Stimulated activated CD4-positive, alpha-beta T cell treated with anti-CD3 and anti-CD28 coated beads, Interleukin-1b, Interleukin-23, amount 100 ng/mL, for 1 hour (primary cell): ENCODE measurements at regions not wholly inside any gene's neighbourhood (a gene's known extent, or its start where the extent isn't known, plus 50 kb on each side); places are given as distances from the start of the nearest gene placed in this dataset.

Experiments used
- DNase-seq, 2 donors: peaks; one replicate each; pipeline ENCODE4 v3.0.0-alpha.2; 2020; ENCODE audit warnings: low read depth in 2 of 2

DNA sequence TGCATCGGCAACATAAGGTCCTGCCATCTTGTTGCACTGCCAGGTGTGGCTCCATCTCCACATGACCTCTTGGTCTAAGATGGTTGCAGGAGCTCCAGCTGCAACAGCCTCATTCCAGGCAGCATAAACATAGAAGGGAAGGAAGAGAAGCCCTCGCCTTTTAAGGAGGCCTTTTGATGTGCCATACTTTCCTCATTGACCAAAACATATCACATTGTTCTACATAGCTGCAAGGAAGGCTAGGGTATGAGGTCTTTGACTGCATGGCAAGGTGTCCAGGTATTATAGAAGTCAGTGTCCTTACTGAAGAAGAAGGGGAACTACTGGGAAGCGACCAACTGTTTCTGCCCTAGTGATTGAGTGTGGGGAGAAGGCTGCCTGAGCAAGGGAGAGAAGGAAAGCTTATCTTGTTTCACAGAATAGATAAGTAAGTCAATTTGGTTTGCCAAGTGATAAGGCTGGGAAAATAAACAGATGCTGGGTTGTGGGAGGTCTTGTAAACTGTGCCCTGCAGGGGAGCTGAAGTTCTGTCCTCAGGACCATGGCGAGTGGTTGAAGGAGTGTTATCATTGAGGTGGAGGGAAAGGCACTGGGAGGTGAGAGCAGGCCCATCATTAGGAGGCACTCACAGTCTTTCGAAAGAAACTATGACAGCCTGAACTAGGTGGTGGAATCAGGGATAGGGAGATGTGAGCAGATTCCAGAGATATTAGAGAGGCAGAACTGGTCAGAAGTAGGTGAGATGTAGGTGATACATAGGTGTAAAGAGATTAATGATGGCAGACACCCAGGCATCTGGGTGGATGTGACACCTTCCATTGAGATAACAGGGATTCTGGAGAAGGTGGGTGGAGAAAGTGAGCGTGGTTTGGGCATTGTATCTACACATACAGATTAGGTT is 93.8 kb upstream of the IGF1R start:
- DNase-seq, result no peak

DNA sequence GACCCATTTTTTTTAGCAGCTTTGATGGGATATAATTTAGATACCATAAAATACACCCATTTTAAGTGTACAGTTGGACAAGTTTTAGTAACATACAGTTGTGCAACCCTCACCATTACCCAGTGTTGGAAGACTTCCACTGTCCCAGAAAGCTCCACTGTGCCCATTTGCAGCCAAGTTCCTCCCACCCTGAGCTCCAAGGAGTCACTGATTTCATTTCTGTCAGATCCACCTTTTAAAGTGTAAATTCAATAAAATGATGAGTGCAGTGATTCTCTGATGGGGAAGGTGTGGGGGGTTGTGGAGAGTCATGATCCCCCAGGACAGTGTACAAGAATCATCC is 93.2 kb upstream of the IGF1R start:
- DNase-seq, result no peak

DNA sequence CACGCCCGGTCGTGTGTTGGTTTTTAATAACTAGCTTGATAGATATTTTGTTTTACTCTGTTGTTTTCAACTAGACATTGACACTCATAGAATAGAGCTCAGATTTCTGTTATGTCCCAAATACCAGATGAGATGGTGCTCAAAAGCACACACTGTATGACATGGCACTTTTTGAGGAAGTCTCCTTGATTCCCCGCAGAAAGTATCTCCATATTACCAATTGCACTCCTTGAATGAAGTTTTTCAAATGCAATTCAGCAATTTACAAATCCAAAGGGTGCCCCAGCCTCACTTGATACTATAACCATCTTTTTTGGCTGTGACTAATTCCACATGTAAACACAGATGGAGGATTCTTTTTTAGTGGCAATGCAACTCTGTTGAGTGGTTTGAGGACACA is 92.0 kb upstream of the IGF1R start:
- DNase-seq, result no peak

DNA sequence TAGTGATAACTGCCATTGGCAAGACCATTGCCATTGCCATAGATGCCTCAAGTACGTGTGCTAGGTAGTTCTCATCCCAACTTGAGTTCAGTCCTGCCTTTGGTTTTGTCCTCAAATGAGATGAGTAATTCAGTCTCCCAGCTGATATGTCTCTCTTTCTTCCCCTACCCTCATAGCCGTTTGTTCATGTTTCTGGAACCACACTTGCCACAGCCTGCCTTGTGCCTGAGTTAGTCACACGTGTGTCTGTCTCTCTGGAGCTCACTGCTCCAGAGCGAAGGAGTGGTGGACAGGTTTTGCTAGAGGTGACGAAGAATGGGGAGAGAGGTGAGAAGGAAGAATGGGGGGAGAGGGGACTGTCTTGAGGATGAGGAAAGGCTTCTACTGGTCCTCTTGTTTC is 88.0 kb upstream of the IGF1R start:
- no peak for DNase-seq

DNA sequence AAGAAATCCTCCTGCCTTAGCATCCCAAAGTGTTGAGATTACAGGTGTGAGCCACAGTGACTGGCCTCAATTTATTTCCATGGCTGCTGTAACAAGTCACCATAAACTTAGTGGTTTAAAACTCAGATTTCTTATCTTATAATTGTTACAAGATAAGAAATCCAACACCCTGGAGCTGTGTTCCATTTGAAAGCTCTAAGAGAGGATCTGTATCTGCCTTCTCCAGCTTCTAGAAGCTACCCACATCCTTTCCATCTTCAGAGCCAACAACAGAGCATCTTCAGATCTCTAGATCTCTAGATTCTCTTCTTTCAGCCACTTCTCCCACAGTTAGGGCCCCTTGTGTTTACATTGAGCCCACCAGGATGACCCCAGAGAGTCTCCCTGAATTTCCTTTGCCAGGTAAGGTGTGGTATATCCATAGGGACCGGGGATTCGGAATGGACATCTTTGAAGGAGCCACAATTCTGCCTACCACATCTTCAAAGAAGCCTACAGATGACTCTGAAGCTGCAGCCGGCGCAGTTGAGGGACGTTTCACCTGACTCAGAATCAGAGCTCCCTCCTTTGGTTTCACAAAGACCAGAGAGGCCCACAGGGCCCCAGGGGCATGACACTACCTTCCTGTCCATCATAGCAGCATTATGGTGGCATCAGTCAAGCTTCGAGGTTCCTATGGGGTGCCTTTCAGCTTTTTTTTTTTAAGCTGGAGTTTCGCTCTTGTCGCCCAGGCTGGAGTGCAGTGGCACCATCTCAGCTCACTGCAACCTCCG is 87.0 kb upstream of the IGF1R start:
- DNase-seq, result no peak

DNA sequence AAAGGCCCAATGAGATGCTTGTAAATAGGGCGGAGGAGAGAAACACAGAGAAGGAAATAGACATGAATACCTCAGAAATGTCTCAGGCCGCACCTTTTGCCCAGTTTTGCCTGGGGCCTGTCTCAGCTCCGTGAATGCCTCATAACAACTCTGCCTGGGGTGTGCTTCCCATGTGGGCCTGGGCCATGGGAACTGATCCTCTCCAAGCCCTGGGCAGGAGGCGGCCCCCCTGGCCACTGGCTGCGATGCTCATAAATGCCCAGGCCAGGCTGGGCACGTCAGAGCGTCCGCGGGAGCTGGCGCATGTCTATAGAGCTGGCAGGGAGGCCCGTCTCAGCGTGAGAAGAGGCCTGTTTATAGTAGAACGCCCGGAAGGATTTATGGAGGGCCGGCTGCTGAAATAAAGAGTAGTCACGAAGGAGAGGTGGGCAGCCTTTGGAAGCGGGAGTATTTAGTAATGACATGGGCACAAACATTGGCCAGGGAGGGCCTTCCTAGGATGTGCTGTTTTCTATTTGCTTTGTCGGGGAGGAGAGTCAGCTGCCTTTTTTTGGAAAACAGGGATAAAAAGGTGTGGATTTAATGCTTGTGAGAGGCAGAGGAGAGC is 85.9 kb upstream of the IGF1R start:
- no peak for DNase-seq

DNA sequence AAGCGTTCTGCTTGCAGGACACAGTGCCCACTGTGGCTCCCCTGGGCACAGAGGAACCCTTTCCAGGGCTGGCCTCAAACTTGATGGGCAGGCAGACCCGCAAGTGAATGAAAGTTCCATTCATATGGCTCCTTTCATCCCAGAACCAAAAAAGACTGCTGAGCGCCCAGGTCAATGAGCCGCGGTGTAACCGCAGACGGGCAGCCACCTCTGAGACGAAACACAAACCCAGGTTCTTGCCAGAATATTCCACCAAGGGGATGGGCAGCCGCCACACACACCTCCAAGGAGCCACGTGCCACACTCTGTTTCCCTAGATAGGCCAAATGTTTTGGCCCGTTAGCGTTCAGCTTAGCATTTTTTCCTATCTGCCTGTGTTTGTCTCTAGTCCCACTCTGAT is 82.8 kb upstream of the IGF1R start:
- DNase-seq, result no peak

DNA sequence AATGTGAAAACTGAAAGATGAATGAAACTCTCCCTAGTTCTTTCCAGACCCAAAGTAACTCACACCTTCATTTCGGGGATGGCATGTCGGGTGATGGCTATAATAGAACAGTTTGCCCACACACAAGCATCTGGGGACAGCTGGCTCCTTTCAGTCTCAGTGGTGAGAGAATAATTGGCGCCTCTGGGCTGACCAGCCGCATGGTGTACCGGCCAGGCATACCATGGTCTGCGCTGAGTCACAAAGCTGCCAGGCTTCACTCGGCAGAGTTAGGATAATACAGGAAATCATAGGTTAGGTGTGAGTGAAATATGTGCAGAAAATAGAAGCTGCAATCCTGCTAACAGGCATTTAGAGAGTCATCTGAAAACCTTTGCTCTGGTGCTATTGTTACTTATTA is 80.4 kb upstream of the IGF1R start:
- no peak for DNase-seq

DNA sequence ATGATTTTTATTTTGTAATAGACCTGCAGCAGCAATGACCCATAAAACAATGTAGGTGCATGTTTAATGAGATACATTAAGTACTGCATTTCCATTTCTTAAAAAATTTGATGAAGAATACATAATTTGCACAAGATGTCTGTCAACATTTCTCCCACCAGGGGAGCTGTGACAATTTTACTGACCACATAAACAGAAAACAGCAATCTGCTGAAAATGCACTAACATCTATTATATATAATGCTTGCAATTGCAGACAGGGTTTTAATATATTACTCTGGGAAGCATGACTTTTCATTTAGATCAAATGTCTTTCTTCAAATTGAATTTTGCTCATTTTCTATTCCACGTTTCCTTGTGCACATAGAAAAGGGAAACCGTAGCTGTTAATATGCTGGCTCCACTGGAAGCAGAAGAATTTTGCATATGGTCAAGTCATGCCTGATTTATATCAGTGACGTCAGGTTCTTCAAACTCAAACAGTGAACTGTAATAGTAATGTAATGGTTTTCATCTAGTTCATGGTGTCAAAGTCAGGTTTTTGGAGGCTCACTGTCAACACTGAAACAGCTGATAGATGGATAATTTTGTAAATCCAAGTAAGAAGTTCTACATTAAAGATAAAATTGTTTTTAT is 79.8 kb upstream of the IGF1R start:
- DNase-seq, result no peak

DNA sequence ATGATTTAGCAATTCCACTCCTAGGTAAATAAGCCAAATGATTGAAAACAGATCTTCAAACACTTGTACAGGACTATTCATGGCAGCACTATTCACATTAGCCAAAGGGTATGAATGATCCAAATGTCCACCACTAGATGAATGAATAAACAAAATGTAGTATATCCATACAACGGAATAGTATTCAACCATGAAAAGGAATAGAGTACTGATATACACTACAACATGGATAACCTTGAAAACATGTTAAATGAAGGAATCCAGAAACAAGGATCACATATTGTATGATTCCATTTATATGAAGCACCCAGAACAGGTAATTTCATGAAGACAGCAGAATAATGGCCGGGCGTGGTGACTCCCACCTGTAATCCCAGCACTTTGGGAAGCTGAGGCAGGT is 78.2 kb upstream of the IGF1R start:
- DNase-seq, result no peak

DNA sequence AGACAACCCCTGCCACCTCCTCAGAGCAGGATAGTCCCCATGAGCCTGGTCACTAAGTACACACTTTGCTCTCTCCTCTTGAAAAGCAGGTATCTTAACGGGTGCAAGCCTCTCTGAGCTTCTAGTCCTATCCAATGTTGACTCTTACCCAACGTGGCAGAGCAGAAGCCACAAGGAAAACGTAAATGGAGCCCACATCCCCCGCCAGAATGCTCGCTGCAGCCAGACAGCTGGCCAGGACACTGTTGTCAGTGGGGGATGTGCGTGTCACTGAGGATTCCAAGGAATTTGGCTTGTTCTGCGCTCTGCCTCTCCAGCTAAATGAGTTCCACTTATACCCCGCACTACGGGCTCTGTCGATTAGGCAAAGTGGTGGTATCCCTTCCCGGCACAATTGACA is 67.8 kb upstream of the IGF1R start:
- DNase-seq, result no peak

DNA sequence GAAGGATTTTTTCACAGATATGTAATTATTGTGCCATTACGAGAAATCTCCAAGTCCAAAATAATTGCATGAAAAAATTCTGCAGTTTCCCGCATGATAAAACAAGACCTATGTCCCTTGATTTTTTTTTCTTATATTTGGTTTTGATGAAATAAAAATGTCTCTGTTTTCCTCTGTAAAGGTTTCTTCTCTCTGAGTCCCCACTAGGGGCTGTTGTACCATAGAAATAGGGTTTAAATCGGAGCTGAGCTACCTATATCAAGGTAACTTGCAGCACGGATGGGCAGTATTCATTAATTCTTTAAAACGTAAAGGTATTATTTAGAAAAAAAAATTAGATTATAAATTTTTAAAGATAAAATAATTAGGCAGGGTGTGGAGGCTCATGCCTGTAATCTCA is 66.6 kb upstream of the IGF1R start:
- DNase-seq, result no peak

DNA sequence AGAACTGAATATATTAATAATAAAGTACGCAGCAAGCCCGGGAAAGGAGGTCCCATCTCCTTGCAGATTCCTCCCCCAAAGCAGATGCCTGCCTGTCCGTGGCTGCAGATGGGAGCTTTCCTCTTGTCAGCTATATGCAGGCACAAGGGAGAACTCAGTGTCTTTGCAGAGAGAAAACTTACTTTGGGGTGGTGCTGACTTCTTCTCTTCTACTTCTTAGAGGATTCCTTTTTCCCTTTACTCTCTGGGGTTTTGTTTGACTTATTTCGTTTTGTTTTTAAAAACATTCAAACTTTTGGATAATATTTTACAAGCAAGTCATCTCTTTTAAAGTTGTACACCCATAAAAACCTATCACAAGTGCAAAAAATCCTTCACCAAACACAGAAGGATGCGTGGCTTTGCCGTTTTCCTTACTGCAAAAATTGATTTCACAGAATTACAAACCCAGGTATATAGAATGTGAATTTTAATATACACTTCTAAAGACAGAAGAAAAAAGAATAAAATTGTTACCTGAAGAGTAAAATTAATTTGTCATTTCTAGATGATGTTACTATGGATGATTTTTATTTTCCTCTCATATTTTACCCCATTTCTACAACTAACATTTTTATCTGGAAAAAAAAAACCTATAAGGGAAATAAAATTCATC is 65.3 kb upstream of the IGF1R start:
- no peak for DNase-seq

DNA sequence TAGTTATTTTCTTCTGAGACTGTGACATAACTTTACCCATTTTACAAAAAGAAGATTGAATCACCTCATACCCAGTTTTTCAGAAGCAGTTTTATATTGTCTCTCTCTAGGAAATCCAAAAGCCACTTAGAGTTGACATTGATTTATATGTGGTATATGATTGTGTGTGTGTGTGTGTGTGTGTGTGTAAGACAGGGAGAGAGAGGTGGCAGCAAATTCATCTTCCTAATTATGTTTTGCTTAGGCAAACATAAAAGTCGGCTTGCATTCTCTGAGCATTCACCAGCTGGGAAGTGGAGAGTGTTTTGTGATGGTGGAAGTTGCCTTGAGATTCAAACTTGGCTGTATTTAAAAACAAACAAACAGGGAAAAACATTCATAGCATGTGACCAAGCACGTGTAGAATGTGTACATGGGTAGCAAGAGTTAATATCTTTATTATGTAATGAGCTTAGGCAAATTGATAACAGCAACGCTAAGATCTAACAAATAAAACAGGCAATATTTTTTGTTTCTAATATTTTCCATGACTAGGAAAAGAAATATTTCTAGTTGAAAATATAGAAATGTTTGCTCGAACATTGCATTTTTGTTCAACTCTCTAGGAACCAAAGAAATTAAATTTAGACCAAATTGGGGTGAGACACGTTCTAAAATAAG is 64.4 kb upstream of the IGF1R start:
- no peak for DNase-seq

DNA sequence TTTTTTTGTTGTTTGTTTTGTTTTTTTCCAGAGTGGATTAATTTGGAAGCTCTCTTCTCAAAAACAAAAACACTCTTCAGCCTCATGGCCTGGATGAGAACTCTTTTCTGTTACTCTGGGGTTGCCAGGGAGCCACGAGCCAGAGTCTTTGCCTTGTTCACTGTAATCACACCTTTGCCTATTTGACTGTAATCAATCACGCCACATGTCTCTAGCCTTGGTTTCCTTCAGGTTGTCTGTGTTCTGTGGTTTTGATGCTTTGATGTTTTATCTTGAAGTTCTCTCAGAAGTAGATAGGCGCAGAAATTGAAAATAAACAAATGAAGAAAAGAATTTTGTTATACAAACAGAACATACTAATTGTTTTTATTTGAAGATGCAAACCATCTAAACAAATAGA is 62.3 kb upstream of the IGF1R start:
- DNase-seq, result no peak

DNA sequence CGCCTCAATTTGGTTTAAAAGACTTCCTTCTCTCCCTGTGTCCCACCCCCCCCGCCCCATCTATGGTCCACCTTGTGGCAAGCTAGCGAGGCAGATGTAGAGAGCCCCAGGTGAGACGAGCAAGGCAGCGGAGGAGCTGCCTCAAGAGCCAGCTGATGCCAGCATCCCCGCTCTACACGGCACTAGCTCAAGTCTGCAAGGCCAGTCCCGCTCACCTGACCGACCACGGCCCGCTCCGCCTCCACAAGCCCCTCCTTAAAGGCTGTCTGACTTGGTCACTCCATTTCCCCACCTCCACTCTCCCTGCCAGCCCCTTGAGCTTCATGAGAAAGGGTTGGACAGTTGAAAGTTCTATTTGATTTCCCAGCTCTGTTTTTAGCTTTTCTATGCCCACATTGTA is 56.2 kb upstream of the IGF1R start:
- DNase-seq, result no peak

DNA sequence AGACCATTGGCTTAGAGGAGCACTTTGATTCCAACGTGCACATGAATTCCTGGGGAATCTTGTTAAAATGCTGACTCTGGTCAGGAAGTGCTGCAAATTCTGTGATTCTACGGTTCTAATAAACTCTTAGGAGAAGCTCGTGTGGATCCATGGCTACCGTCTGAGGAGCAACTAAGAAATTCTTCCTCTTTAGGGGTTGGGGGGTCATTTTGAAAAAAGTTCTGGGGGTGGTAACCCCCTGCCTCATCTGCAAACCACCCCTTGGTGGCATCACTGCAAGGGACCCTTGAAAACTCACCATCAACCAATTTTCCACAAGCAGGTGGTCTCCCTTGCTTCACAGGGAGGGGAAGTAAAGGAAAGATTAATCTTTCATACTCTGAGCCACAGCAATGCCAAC is 52.2 kb upstream of the IGF1R start:
- DNase-seq, result no peak

DNA sequence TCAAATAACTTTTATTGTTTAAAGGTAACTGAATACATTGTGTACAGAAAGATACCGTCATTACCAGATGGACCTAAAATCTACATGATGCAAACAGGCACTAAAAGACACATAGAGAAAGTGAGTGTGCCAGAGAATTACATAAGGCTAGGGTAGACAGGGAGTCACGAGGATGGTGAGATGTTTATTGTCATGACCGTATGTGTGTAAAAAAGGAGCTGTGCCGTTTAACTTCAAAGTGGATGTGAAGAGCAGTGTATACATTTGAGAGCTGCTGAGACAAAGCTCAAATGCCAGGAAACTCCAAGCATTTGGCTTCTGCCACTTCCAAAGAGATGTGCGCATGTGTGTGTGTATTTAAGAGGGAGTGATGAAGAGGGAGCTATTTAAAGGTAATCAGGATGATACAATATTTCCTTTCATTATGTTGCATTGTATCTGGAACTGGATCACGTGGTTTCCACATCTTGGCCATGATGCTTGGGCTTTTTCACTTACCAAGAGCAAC is 51.4 kb upstream of the IGF1R start:
- DNase-seq, result no peak

DNA sequence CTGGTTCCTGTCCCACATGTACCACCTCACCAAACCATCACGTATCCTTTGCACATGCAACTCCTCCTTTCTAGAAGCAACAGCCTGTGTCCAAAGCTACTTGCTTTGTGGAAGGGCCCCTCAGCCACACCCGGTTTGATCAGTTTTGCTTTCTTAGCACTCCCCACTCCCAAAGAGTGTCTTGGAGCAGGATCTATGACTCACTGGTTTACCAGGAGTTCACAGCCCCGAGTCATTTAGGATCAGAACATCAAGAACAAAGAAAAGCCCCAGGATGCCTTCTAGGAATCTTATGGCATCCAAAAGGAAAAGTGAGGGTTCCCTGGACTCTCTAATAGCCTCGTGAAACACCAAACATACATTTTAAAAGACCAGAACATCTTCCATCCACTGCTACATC is 50.7 kb upstream of the IGF1R start:
- DNase-seq, result no peak
